ENCODE measurements at regions not wholly inside any gene's neighbourhood (a gene's known extent, or its start where the extent isn't known, plus 50 kb on each side); places are given as distances from the start of the nearest gene placed in this dataset.

- DNase-seq, result no peak
Measured at GRCh38 chr2:30048636-30049175, 98.1 kb upstream of the YPEL5 start.

- no peak for DNase-seq
Measured at GRCh38 chr2:30055548-30055947, 91.3 kb upstream of the YPEL5 start.

- no peak for DNase-seq
Measured at GRCh38 chr2:30060562-30060961, 86.2 kb upstream of the YPEL5 start.

- DNase-seq, result no peak
Measured at GRCh38 chr2:30068067-30068466, 78.7 kb upstream of the YPEL5 start.

GRCh38 chr2:30072250-30072842 is 74.5 kb upstream of the YPEL5 start:
- peak in 42 of 51 donors; percentile 5 to 76 (median 37) for DNase-seq

GRCh38 chr2:30073523-30073922 is 73.3 kb upstream of the YPEL5 start:
- DNase-seq, result no peak

GRCh38 chr2:30074023-30074422 is 72.8 kb upstream of the YPEL5 start:
- DNase-seq, result no peak

- no peak for DNase-seq
Measured at GRCh38 chr2:30078521-30078920, 68.3 kb upstream of the YPEL5 start.

- DNase-seq, result no peak
Measured at GRCh38 chr2:30084915-30085314, 61.9 kb upstream of the YPEL5 start.

- DNase-seq, result no peak
Measured at GRCh38 chr2:30089171-30089570, 57.6 kb upstream of the YPEL5 start.

- DNase-seq, result no peak
Measured at GRCh38 chr2:30095402-30095801, 51.4 kb upstream of the YPEL5 start.

GRCh38 chr2:30096451-30096850 is 50.4 kb upstream of the YPEL5 start:
- no peak for DNase-seq
